HCT116 (cell line): ENCODE measurements at regions not wholly inside any gene's neighbourhood (a gene's known extent, or its start where the extent isn't known, plus 50 kb on each side); places are given as distances from the start of the nearest gene placed in this dataset.

Experiments
- EGR1 ChIP-seq: IDR thresholded peaks from 2 replicates; pipeline ENCODE4 v1.6.1; 2012; ENCODE audit warnings: low read depth
- EZH2 ChIP-seq: fragments of 200-600 bp; sonication (generic); IDR thresholded peaks from 2 replicates; pipeline ENCODE4 v1.6.1; 2017; ENCODE audit warnings: antibody characterized with exemption, mixed run types
- POLR2A ChIP-seq: IDR thresholded peaks from 2 replicates; pipeline ENCODE4 v1.7.0; 2011; ENCODE audit warnings: borderline replicate concordance; ENCODE audit not compliant: insufficient read depth, insufficient read length; ENCODE audit errors: extremely low read depth
- POLR2AphosphoS5 ChIP-seq: IDR thresholded peaks from 2 replicates; pipeline ENCODE4 v1.6.1; 2011; ENCODE audit warnings: mild to moderate bottlenecking, low read depth, low read length, moderate library complexity
- RAD21 ChIP-seq: IDR thresholded peaks from 2 replicates; pipeline ENCODE4 v1.6.1; 2012; ENCODE audit warnings: low read depth, mild to moderate bottlenecking
- SP1 ChIP-seq: IDR thresholded peaks from 2 replicates; pipeline ENCODE4 v1.6.1; 2012; ENCODE audit warnings: low read depth
- TF ChIP-seq, protein P1 (sequence below), 3 experiments: fragments of 200-600 bp in 1 of 3; sonication (generic) in 1 of 3; IDR thresholded peaks in 2 of 3; conservative IDR thresholded peaks in 1 of 3; 2 replicates each; pipeline ENCODE4 v1.5.1; 2012 to 2017; ENCODE audit warnings: low read depth in 2 of 3, low read length in 2 of 3, antibody characterized with exemption in 1 of 3, borderline replicate concordance in 1 of 3, control low read depth in 1 of 3, mild to moderate bottlenecking in 1 of 3, mixed read lengths in 1 of 3, mixed run types in 1 of 3, moderate library complexity in 1 of 3; ENCODE audit not compliant: insufficient read depth in 1 of 3
- TF ChIP-seq, protein P2 (sequence below): IDR thresholded peaks from 2 replicates; pipeline ENCODE4 v1.6.1; 2012

DNA sequence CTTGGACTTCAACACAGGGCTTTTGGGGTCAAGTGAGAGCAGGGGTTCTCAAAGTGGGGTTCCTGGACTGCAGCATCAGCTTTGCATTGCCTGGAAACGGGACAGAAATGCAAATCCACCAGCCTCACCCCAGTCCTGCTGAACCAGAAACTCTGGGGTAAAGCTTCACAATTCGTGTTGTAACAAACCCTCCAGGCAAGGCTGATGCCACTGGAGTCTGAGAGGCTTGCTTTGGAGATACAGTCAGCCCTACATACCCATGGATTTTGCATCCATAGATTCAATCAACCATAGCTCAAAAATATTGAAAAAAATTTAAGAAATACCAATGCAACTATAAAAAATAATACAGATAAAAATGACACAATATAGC is 160.4 kb upstream of the ECI2 start:
- TF ChIP-seq, protein P1, sequence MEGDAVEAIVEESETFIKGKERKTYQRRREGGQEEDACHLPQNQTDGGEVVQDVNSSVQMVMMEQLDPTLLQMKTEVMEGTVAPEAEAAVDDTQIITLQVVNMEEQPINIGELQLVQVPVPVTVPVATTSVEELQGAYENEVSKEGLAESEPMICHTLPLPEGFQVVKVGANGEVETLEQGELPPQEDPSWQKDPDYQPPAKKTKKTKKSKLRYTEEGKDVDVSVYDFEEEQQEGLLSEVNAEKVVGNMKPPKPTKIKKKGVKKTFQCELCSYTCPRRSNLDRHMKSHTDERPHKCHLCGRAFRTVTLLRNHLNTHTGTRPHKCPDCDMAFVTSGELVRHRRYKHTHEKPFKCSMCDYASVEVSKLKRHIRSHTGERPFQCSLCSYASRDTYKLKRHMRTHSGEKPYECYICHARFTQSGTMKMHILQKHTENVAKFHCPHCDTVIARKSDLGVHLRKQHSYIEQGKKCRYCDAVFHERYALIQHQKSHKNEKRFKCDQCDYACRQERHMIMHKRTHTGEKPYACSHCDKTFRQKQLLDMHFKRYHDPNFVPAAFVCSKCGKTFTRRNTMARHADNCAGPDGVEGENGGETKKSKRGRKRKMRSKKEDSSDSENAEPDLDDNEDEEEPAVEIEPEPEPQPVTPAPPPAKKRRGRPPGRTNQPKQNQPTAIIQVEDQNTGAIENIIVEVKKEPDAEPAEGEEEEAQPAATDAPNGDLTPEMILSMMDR (IDR thresholded peaks at IDR 0.05 in 2 of 3, conservative IDR thresholded peaks at IDR 0.05 in 1 of 3; ENCODE audit: borderline replicate concordance in 1 of 3, insufficient read depth in 1 of 3, low read depth in 2 of 3, low read length in 2 of 3): no peak
- TF ChIP-seq EZH2: no peak
- no peak for TF ChIP-seq POLR2A
- TF ChIP-seq EGR1: no peak
- TF ChIP-seq POLR2AphosphoS5: no peak
- no peak for TF ChIP-seq SP1
- no peak for TF ChIP-seq RAD21
- TF ChIP-seq, protein P2, sequence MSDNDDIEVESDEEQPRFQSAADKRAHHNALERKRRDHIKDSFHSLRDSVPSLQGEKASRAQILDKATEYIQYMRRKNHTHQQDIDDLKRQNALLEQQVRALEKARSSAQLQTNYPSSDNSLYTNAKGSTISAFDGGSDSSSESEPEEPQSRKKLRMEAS: no peak
